ENCODE measurements at regions not wholly inside any gene's neighbourhood (a gene's known extent, or its start where the extent isn't known, plus 50 kb on each side); places are given as distances from the start of the nearest gene placed in this dataset.

GRCh38 chr5:179470201-179470600, 80.2 kb upstream of the RUFY1 start:
- H3K27me3 ChIP-seq (replicated peaks in 1 of 2; ENCODE audit: control insufficient read depth in 2 of 2, insufficient read depth in 2 of 2, low read length in 1 of 2) = no peaks in the 10 kb centered on the region; a peak in 1 of 4 replicates
- no peaks in the 10 kb centered on the region for H3K36me3 ChIP-seq (ENCODE audit: control insufficient read depth in 2 of 2, insufficient read depth in 2 of 2, low read length in 1 of 2)
- intact Hi-C loops (cut with micrococcal nuclease; ENCODE audit: unreplicated experiment) (no loop called here), in situ Hi-C loops (cut with MboI) (no loop called here)
- no peak overlapping the region for H2AFZ ChIP-seq (ENCODE audit: control insufficient read depth, low read depth, low read length)
- H3K9me3 ChIP-seq (replicated peaks; ENCODE audit: control insufficient read depth, insufficient read depth, low read length) = no peaks in the 10 kb centered on the region; the same call in 2 of the 3 replicates
- no peaks in the 10 kb centered on the region for H3K79me2 ChIP-seq (ENCODE audit: control insufficient read depth, insufficient read depth, low read length)
- no peak for TF ChIP-seq LARP7 (IDR thresholded peaks at IDR 0.05)
- TF ChIP-seq EZH2 (IDR thresholded peaks at IDR 0.05; ENCODE audit: borderline replicate concordance, control insufficient read depth, low read depth, low read length) = no peak
- no peak for TF ChIP-seq STAT1 (conservative IDR thresholded peaks at IDR 0.05)
- TF ChIP-seq WRNIP1 (IDR thresholded peaks at IDR 0.05; ENCODE audit: borderline replicate concordance, low read depth, low read length) = no peak
- no peak for TF ChIP-seq NBN (IDR thresholded peaks at IDR 0.05)
- no peak for TF ChIP-seq ZNF24 (IDR thresholded peaks at IDR 0.05)
- TF ChIP-seq USF1 (IDR thresholded peaks at IDR 0.05; ENCODE audit: borderline replicate concordance, extremely low read length, insufficient read depth, low read depth, low read length) = no peak
- no peak for TF ChIP-seq CBX5 (IDR thresholded peaks at IDR 0.05; ENCODE audit: low read depth)
- TF ChIP-seq NR2C1 (IDR thresholded peaks at IDR 0.05) = no peak
- TF ChIP-seq SMARCA5 (IDR thresholded peaks at IDR 0.05) = no peak
- DNase-seq (ENCODE audit: low read depth, low spot score) = no peak
- ChIA-PET POLR2A (no interaction called here), RAD21 (ENCODE audit: unreplicated experiment) (no interaction called here), SMC1A (ENCODE audit: uncharacterized antibody, unreplicated experiment) (no interaction called here), CTCF (no interaction called here)
- H3K4me2 ChIP-seq (ENCODE audit: control insufficient read depth, insufficient read depth) = no peak overlapping the region
- no peak overlapping the region for H3K4me3 ChIP-seq
- no peaks in the 10 kb centered on the region for H4K20me1 ChIP-seq (ENCODE audit: control insufficient read depth, insufficient read depth)
- 49% methylated on average over 11 of the region's 11 CpGs for WGBS (ENCODE audit: insufficient coverage, insufficient replicate concordance, low lambda C conversion rate, missing lambda C conversion rate)
- BruUV-seq (replicated peaks) = no TSS peak
- no peak for ATAC-seq
- H3K4me1 ChIP-seq (ENCODE audit: control insufficient read depth, insufficient read depth, low read length) = no peaks in the 10 kb centered on the region
- FAIRE-seq = no peak
- no peak overlapping the region for H3K27ac ChIP-seq (ENCODE audit: control insufficient read depth, insufficient read depth)
- no peak overlapping the region for H3K9ac ChIP-seq (ENCODE audit: control insufficient read depth, insufficient read depth, low read length)
